ENCODE measurements at regions not wholly inside any gene's neighbourhood (a gene's known extent, or its start where the extent isn't known, plus 50 kb on each side); places are given as distances from the start of the nearest gene placed in this dataset.

DNA sequence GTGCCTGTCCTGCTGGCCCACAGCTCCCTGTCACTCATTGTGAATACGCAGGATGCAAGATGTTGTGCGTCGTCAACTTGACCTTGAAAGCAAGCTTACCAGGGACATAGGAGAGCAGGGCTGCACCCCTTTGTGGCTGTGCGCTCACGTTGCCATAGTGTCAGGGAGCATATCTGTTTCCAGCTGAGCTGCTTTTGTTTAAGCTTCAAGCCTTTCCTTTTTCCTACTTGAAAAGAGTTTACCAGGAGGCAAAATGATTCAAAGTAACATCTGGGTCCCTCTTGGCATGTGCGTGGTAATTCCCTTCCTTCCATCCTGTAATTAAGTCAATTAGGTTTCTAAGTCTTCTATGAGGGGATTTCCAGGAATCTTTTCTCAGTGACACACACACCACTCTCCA is 537.1 kb downstream of the AJAP1 start:
- Histone ChIP-seq H3K9me3 (no peaks in the 10 kb centered on the region), H3K36me3 (no peaks in the 10 kb centered on the region), H3K4me1 (no peaks in the 10 kb centered on the region), H3K27me3 (no peaks in the 10 kb centered on the region), H3K4me3 (no peak overlapping the region), H3K27ac (no peak overlapping the region)
- DNase-seq: no peak
- no peak for ATAC-seq
- intact Hi-C loops (cut with DNase I): no loop called here
- 48% methylated on average over 6 of the region's 6 CpGs for WGBS (ENCODE audit: insufficient coverage, low coverage, low lambda C conversion rate, missing lambda C conversion rate)
- no peak for TF ChIP-seq POLR2A (IDR thresholded peaks at IDR 0.05)
- TF ChIP-seq, protein P1, sequence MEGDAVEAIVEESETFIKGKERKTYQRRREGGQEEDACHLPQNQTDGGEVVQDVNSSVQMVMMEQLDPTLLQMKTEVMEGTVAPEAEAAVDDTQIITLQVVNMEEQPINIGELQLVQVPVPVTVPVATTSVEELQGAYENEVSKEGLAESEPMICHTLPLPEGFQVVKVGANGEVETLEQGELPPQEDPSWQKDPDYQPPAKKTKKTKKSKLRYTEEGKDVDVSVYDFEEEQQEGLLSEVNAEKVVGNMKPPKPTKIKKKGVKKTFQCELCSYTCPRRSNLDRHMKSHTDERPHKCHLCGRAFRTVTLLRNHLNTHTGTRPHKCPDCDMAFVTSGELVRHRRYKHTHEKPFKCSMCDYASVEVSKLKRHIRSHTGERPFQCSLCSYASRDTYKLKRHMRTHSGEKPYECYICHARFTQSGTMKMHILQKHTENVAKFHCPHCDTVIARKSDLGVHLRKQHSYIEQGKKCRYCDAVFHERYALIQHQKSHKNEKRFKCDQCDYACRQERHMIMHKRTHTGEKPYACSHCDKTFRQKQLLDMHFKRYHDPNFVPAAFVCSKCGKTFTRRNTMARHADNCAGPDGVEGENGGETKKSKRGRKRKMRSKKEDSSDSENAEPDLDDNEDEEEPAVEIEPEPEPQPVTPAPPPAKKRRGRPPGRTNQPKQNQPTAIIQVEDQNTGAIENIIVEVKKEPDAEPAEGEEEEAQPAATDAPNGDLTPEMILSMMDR (IDR thresholded peaks at IDR 0.05): no peak

GRCh38 chr1:5189384-5189783 is 535.0 kb downstream of the AJAP1 start:
- WGBS (ENCODE audit: insufficient coverage, low coverage, low lambda C conversion rate, missing lambda C conversion rate): 54% methylated on average over 4 of the region's 4 CpGs
- no peaks in the 10 kb centered on the region for H3K27me3 ChIP-seq
- TF ChIP-seq POLR2A (IDR thresholded peaks at IDR 0.05): no peak
- TF ChIP-seq, protein P1 (IDR thresholded peaks at IDR 0.05): no peak

GRCh38 chr1:5165762-5166161 is 511.4 kb downstream of the AJAP1 start:
- WGBS (ENCODE audit: insufficient coverage, low coverage, low lambda C conversion rate, missing lambda C conversion rate): 47% methylated on average over 6 of the region's 8 CpGs
- Histone ChIP-seq H3K9me3 (no peaks in the 10 kb centered on the region), H3K4me3 (no peak overlapping the region), H3K27ac (no peak overlapping the region), H3K4me1 (no peaks in the 10 kb centered on the region), H3K36me3 (no peaks in the 10 kb centered on the region), H3K27me3 (no peaks in the 10 kb centered on the region)
- no peak for DNase-seq
- no peak for ATAC-seq
- intact Hi-C loops (cut with DNase I): no loop called here
- TF ChIP-seq, protein P1 (IDR thresholded peaks at IDR 0.05): no peak
- TF ChIP-seq POLR2A (IDR thresholded peaks at IDR 0.05): no peak

More at GRCh38 chr1:5189384-5189783, 535.0 kb downstream of the AJAP1 start:
- Histone ChIP-seq H3K4me1 (no peaks in the 10 kb centered on the region), H3K4me3 (no peak overlapping the region), H3K9me3 (no peaks in the 10 kb centered on the region), H3K36me3 (no peaks in the 10 kb centered on the region), H3K27ac (no peak overlapping the region)
- intact Hi-C loops (cut with DNase I): no loop called here
- ATAC-seq (no peak), DNase-seq (no peak)

DNA sequence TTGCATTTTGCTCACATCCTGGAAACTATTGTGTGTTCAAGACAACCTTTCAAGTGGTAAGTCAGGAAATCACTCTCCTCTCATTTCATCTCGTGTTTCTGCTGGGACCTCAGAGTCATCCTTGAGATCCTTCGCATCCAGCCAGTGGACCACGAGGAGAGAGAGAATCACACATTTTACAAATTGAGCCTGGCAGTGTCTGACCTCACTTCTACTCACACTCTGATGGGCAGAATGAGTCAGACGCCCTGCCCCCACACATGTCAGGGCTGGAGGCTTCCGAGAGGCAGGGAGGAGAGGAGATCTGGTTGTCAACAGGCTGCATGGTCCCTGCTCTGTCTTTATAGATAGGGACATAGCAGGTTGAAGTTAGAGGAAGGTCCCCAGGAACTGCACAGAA is 509.7 kb downstream of the AJAP1 start:
- no peak for TF ChIP-seq POLR2A (IDR thresholded peaks at IDR 0.05)
- TF ChIP-seq, protein P1 (IDR thresholded peaks at IDR 0.05): no peak
- Histone ChIP-seq H3K4me1 (no peaks in the 10 kb centered on the region), H3K27me3 (no peaks in the 10 kb centered on the region), H3K4me3 (no peak overlapping the region), H3K9me3 (no peaks in the 10 kb centered on the region), H3K27ac (no peak overlapping the region), H3K36me3 (no peaks in the 10 kb centered on the region)
- no peak for DNase-seq
- intact Hi-C loops (cut with DNase I): no loop called here
- no peak for ATAC-seq
- 53% methylated on average over 5 of the region's 5 CpGs for WGBS (ENCODE audit: insufficient coverage, low coverage, low lambda C conversion rate, missing lambda C conversion rate)

DNA sequence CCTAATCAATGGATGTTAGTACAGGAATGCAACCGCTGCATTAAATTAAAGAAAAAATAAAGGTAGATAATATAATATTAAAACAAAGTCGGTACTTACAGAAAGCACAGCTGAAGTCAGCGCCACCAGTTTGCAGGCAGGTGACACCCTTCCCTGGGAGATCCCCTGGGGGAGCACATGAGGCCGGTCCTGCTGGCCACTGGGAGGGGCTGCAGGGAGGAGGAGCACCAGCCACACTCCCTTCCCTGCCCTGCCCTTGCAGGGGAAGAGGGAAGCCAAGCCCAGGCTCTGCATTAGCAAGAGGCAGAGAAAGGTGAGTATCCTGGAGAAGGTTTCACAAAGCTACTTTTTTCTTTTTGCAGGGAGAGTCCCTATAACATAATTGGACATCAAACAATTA is 507.0 kb downstream of the AJAP1 start:
- Histone ChIP-seq H3K9me3 (no peaks in the 10 kb centered on the region), H3K36me3 (no peaks in the 10 kb centered on the region), H3K4me1 (no peaks in the 10 kb centered on the region), H3K27me3 (no peaks in the 10 kb centered on the region), H3K27ac (no peak overlapping the region), H3K4me3 (no peak overlapping the region)
- 55% methylated on average over 4 of the region's 4 CpGs for whole genome bisulfite sequencing (ENCODE audit: insufficient coverage, low coverage, low lambda C conversion rate, missing lambda C conversion rate)
- ATAC-seq: no peak
- intact Hi-C loops (cut with DNase I): no loop called here
- no peak for DNase-seq
- no peak for TF ChIP-seq POLR2A (IDR thresholded peaks at IDR 0.05)
- TF ChIP-seq, protein P1 (IDR thresholded peaks at IDR 0.05): no peak

Data from right lobe of liver (tissue), 6 donors.